DND-41 (cell line): ENCODE measurements at regions not wholly inside any gene's neighbourhood (a gene's known extent, or its start where the extent isn't known, plus 50 kb on each side); places are given as distances from the start of the nearest gene placed in this dataset.

Experiments
- EZH2 ChIP-seq: IDR thresholded peaks from 3 replicates; pipeline ENCODE4 v1.6.1; 2012; ENCODE audit warnings: borderline replicate concordance, low read depth, mild to moderate bottlenecking, moderate library complexity, low read length, inconsistent platforms; ENCODE audit not compliant: severe bottlenecking
- TF ChIP-seq, protein P1 (sequence below): IDR thresholded peaks from 2 replicates; pipeline ENCODE4 v1.5.1; 2012; ENCODE audit warnings: borderline replicate concordance, low read length, moderate library complexity, mild to moderate bottlenecking; ENCODE audit not compliant: poor library complexity, severe bottlenecking; ENCODE audit errors: extremely low read depth

GRCh38 chr1:201589186-201589585, 50.3 kb downstream of the NAV1 start:
- TF ChIP-seq, protein P1, sequence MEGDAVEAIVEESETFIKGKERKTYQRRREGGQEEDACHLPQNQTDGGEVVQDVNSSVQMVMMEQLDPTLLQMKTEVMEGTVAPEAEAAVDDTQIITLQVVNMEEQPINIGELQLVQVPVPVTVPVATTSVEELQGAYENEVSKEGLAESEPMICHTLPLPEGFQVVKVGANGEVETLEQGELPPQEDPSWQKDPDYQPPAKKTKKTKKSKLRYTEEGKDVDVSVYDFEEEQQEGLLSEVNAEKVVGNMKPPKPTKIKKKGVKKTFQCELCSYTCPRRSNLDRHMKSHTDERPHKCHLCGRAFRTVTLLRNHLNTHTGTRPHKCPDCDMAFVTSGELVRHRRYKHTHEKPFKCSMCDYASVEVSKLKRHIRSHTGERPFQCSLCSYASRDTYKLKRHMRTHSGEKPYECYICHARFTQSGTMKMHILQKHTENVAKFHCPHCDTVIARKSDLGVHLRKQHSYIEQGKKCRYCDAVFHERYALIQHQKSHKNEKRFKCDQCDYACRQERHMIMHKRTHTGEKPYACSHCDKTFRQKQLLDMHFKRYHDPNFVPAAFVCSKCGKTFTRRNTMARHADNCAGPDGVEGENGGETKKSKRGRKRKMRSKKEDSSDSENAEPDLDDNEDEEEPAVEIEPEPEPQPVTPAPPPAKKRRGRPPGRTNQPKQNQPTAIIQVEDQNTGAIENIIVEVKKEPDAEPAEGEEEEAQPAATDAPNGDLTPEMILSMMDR: no peak
- no peak for TF ChIP-seq EZH2
